ENCODE measurements at regions not wholly inside any gene's neighbourhood (a gene's known extent, or its start where the extent isn't known, plus 50 kb on each side); places are given as distances from the start of the nearest gene placed in this dataset.

GRCh38 chr7:31258391-31258790 lies 82.1 kb downstream of the NEUROD6 start:
- Histone ChIP-seq H3K4me3 (ENCODE audit: low read depth, low read length) (no peak overlapping the region), H3K36me3 (replicated peaks) (no peaks in the 10 kb centered on the region), H3K27me3 (replicated peaks) (no peaks in the 10 kb centered on the region), H3K27ac (no peak overlapping the region)
- in situ Hi-C loops (cut with HindIII; ENCODE audit: low pct_ligation_motif_present, low sequenced_read_pairs) = no loop called here
- TF ChIP-seq, protein P1, sequence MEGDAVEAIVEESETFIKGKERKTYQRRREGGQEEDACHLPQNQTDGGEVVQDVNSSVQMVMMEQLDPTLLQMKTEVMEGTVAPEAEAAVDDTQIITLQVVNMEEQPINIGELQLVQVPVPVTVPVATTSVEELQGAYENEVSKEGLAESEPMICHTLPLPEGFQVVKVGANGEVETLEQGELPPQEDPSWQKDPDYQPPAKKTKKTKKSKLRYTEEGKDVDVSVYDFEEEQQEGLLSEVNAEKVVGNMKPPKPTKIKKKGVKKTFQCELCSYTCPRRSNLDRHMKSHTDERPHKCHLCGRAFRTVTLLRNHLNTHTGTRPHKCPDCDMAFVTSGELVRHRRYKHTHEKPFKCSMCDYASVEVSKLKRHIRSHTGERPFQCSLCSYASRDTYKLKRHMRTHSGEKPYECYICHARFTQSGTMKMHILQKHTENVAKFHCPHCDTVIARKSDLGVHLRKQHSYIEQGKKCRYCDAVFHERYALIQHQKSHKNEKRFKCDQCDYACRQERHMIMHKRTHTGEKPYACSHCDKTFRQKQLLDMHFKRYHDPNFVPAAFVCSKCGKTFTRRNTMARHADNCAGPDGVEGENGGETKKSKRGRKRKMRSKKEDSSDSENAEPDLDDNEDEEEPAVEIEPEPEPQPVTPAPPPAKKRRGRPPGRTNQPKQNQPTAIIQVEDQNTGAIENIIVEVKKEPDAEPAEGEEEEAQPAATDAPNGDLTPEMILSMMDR (IDR thresholded peaks at IDR 0.05; ENCODE audit: low read depth, low read length, missing control alignments) = no peak
- no peak for DNase-seq

- in situ Hi-C loops (cut with HindIII; ENCODE audit: low pct_ligation_motif_present, low sequenced_read_pairs) = no loop called here
- TF ChIP-seq, protein P1 (IDR thresholded peaks at IDR 0.05; ENCODE audit: low read depth, low read length, missing control alignments) = no peak
- Histone ChIP-seq H3K27ac (no peak overlapping the region), H3K27me3 (replicated peaks) (no peaks in the 10 kb centered on the region), H3K36me3 (replicated peaks) (no peaks in the 10 kb centered on the region), H3K4me3 (ENCODE audit: low read depth, low read length) (no peak overlapping the region)
- DNase-seq = no peak
Observed at GRCh38 chr7:31256506-31256905, 84.0 kb downstream of the NEUROD6 start.

DNA sequence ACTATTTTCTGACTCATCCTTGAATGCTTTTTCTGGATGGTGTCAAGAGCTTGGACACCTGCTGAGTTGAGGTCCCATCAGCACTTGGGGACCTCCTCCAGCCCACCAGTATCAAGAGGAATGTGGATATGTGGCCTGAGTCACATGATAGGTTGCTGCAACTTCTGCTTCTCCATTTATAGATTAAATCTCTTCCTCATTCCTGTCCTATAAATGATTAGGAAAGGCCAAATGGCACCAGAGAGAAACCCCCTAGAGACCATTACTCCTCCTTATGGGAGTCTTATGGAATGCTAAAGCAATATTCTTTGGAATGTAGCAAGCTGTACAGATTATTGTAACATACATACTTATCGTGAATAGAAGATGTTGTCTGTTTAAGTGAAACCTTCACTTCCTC lies 85.6 kb downstream of the NEUROD6 start:
- in situ Hi-C loops (cut with HindIII; ENCODE audit: low pct_ligation_motif_present, low sequenced_read_pairs) = no loop called here
- no peak overlapping the region for H3K27ac ChIP-seq
- H3K4me3 ChIP-seq (ENCODE audit: low read depth, low read length) = no peak overlapping the region
- no peaks in the 10 kb centered on the region for H3K36me3 ChIP-seq (replicated peaks)
- TF ChIP-seq, protein P1 (IDR thresholded peaks at IDR 0.05; ENCODE audit: low read depth, low read length, missing control alignments) = no peak
- DNase-seq = no peak
- H3K27me3 ChIP-seq (replicated peaks) = no peaks in the 10 kb centered on the region

- no peak overlapping the region for H3K27ac ChIP-seq
- TF ChIP-seq, protein P1 (IDR thresholded peaks at IDR 0.05; ENCODE audit: low read depth, low read length, missing control alignments) = no peak
- H3K4me3 ChIP-seq (ENCODE audit: low read depth, low read length) = no peak overlapping the region
- in situ Hi-C loops (cut with HindIII; ENCODE audit: low pct_ligation_motif_present, low sequenced_read_pairs) = no loop called here
- DNase-seq = no peak
- H3K36me3 ChIP-seq (replicated peaks) = no peaks in the 10 kb centered on the region
- no peaks in the 10 kb centered on the region for H3K27me3 ChIP-seq (replicated peaks)
Observed at GRCh38 chr7:31253532-31253931, 87.0 kb downstream of the NEUROD6 start.

GRCh38 chr7:31251441-31251840 lies 89.1 kb downstream of the NEUROD6 start:
- no peak for DNase-seq
- Histone ChIP-seq H3K4me3 (ENCODE audit: low read depth, low read length) (no peak overlapping the region), H3K27ac (no peak overlapping the region), H3K36me3 (replicated peaks) (no peaks in the 10 kb centered on the region), H3K27me3 (replicated peaks) (no peaks in the 10 kb centered on the region)
- in situ Hi-C loops (cut with HindIII; ENCODE audit: low pct_ligation_motif_present, low sequenced_read_pairs) = no loop called here
- TF ChIP-seq, protein P1 (IDR thresholded peaks at IDR 0.05; ENCODE audit: low read depth, low read length, missing control alignments) = no peak

- in situ Hi-C loops (cut with HindIII; ENCODE audit: low pct_ligation_motif_present, low sequenced_read_pairs) = no loop called here
- TF ChIP-seq, protein P1 (IDR thresholded peaks at IDR 0.05; ENCODE audit: low read depth, low read length, missing control alignments) = no peak
- DNase-seq = no peak
- H3K27ac ChIP-seq = no peak overlapping the region
- no peak overlapping the region for H3K4me3 ChIP-seq (ENCODE audit: low read depth, low read length)
- H3K27me3 ChIP-seq (replicated peaks) = no peaks in the 10 kb centered on the region
- no peaks in the 10 kb centered on the region for H3K36me3 ChIP-seq (replicated peaks)
Observed at GRCh38 chr7:31249671-31250070, 90.9 kb downstream of the NEUROD6 start.
